Activated CD4-positive, alpha-beta T cell treated with anti-CD3 and anti-CD28 coated beads, Interleukin-2, amount 50 U/mL, for 1 hour (primary cell): ENCODE measurements at regions not wholly inside any gene's neighbourhood (a gene's known extent, or its start where the extent isn't known, plus 50 kb on each side); places are given as distances from the start of the nearest gene placed in this dataset.
"Not testable (repeated sequence)": the region's sequence is repeated elsewhere in the genome, so short reads cannot be mapped to it uniquely, and the experiment has no call there.

Experiments
- DNase-seq: peaks from one replicate; pipeline ENCODE4 v3.0.0-alpha.2; 2020

DNA sequence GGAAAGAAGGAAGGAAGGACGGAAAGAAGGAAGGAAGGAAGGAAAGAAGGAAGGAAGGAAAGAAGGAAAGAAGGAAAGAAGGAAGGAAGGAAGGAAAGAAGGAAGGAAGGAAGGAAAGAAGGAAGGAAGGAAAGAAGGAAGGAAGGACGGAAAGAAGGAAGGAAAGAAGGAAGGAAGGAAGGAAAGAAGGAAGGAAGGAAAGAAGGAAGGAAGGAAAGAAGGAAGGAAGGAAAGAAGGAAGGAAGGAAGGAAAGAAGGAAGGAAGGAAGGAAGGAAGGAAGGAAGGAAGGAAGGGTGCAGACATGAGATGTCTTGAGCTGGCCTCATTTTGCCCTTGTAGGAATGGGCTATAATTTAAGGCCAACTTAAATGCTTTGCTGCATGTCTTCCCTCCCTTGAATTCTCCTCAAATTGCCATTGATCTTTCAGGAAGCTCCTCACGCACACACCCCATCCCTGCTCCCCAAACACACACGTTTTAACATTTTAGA lies 172.1 kb upstream of the NOX3 start:
- not testable (repeated sequence) for DNase-seq

DNA sequence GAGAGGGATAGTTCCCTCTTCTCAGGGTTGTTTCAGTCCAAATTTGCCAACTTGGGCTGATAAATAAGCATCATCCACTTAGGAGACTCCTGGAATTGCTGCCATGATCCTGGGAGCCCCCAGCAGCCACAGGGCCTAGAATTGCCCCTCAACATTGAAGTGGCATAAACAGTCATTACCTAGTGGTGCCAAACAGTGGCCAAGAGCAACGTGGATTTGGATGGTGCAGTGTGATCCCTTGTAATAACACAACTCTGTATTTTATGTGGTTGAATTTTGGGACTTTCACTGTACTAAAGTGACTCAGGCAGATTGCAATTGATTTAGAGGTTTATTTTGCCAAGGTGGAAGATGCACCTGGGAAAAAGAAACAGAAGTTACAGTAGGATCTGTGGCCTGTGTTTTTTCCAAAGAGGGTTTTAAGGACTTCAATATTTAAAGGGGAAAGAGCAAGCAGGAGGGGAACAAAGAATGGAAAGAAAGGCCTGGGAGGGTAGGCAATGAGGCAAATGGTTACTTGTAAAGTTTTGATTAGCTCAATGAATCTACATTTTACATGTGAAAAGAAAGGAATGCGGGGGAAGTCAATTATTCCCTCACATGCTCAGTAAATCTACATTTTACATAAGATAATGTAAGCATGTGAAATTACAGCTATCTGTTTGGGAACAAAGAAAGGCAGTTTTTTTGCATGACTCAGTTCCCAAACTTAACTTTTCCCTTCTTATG lies 168.0 kb upstream of the NOX3 start:
- no peak for DNase-seq

DNA sequence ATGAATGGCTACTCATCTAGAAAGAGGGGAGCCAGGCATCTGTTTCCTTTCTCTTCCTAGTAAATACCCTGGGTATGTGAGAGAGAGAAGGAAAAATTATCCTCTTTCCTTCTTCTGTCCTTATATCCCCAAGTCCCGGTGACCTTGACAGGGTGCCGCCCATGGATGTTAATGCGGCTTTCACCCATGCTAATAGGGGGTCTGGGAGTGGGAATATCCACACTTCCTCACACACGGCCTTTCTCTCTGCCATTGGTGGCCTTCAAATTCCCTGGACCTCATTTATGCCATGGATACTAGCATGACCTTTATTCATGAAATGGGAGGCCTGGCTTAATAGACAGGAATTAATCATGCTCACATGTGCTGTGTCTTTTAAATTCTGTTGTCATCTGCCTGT lies 159.0 kb upstream of the NOX3 start:
- DNase-seq: no peak

DNA sequence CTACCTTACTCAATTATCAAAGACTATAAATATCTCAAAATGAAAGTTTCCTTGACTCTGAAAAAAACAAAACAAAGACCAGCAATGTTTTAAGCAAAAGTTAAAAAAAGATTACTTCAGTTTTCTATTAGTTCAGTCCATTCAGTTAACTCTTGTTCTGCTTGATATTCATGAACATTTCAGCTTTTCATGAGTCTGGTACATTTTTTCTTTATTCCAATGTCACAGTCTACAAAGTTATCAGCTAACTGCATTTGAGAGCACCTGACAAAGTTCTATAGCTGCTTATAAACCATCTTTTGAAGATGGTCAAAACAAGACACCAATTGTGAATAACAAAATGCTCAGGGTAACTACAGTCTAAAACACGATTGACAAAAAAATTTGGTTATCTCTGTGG lies 156.1 kb upstream of the NOX3 start:
- DNase-seq: no peak

DNA sequence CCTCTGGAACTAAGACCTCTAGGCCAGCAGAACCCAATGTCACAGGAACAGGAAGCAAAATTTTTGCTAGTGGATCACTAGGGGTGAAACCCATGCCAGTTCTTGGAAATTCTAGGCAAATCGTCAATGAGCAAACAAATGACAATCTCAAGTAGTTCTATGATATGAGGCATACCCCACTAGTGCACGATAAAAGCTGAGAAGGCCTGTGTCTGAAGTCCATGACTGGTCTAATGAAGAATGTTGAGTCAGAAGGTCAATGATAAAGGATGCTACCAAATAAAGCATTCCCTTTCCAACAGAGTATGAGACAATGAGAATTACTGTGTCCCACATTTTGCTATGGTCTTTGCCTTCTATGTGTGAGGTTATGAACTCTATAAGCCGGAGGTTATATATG lies 149.4 kb upstream of the NOX3 start:
- DNase-seq: no peak

DNA sequence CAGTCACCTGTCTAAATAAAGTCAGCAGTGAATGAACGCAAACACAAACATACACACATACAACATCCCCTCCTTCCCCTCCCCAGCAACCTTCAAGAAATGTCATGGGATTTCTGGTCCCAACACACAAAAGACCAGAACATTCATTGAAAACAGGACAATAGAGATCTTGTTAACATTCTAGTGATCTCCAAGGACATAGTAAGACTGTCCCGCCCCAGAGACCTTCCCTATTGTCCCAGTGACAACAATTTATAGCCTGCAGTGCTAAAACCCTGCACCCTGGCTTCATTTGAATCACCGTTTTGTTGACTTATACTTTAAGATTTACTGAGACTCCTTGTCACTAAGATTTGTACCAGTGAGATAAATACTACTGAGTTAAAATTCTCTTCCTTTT lies 143.9 kb upstream of the NOX3 start:
- no peak for DNase-seq

DNA sequence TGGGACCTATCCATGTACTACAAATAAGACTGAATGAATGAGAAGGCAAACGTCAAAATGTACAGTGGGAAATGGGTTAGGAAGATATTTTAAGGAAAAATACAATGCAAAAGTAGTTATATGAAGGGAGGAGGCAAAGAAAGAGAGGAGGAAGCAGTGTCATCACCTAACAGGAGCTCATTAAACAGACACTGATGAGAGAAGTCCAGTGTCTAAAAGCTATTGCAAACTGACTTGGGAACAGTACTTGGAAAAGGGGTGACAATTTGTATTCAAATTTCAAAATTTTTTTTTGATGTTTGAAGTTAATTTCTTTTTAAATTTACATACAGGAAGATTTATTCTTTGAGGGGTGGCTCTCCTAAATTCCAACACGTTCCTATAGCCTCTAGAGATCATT lies 143.5 kb upstream of the NOX3 start:
- no peak for DNase-seq

DNA sequence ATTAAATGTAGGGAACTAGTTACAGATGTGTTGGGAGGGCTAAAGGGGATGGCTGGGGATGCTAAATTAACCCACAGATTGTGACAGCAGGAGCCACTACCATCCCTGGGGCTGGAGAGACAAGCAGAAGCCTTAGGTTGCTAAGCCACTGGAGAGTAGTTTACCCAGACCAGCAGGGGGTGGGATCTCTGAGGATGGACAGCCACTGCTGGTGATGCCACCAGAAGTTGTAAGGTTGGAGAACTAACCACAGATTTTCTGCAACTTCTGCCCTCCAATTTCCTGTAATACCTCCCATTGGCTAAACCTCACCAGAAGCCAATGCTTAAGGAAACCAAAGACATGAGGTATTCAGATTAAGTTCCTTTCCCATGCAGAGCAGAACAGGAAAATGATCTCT lies 139.6 kb upstream of the NOX3 start:
- DNase-seq: no peak

DNA sequence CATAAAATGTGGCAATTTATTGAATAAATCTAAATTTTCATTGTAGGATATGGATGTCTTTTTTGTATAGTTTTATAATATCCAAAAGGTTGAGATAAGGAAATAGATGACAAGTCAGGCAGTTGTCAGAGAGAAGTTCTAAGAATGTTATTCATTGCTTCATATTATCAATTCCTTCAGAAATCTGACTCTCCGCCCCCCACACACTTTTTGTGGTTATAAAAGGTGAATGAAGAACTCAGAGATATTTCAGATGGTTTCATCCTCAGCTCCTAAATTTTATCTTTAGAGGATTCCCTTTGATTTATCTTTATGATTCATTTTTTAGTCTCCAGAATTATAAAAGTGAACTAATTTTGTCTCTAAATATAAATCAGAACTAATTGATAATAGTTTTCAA lies 136.1 kb upstream of the NOX3 start:
- DNase-seq: no peak

DNA sequence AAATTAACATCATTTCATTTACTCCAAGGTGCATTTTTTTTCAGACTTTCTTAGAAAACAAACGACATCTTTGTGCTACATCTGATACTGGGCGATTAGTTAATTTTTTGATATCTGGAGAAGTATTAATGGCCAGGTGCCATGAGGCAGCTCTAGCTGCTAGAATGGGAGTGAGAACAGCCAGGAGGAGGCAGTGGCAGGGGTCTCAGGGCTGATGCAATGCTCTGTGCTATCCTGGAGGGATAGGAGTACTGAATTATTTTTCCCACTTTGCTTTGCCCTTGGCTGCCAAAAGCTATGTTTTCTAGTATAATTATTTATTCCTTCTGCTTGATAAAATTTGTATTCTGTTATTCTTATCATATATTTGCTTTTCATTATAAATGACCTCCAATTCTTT lies 133.6 kb upstream of the NOX3 start:
- DNase-seq: no peak

DNA sequence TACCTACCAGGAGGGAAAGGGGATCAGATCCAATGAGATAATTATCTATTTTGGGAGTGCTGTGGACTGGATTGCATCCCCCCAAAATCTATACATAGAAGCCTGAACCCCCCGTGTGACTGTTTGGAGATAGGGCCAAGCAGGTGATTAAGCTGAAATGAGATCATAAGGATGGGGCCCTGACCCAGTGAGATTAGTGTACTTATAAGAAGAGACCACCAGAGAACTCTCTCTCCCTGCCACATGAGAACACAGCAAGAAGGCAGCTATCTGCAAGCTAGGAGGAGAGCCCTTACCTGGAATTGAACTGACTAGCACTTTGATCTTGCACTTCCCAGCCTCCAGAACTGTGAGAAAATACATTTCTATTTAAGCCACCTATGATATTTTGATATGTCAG lies 132.2 kb upstream of the NOX3 start:
- no peak for DNase-seq

DNA sequence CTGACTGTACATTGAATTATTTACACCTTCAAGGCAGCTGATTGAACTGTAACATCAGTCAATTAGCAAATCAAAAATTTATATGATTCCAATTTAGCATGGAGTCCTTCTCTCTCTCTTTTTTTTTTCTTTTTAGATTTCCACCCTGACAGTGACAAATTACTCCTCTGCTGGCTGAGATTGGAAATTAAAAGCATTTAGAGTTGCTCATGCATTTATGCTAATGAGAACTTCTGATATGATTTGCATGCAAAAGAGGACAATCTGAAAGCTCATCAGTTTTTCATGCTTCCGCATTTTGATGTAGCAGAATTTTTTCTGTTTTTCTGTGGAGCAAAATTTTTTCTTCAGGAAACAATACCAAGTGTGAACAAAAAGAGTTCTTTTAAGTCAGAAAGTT lies 130.5 kb upstream of the NOX3 start:
- no peak for DNase-seq

DNA sequence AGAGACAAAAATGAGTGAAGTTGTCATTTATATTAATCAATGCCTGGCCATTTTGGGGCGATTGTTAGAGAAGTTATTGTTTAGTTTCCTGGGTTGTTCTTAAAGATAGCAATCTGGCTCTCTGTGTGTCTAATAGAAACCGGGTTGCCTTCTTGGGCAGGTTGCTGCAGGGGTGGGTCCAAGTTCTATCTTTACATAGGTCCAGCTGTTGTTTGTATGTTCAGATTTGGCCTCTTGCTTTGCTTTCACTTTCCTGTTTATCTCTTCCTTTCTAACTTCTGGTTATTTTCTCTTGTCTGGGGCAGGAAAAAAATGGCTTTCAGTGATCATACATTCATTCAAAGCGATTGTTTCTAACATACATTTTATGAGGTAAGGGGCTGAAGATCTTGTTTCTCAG lies 128.4 kb upstream of the NOX3 start:
- DNase-seq: no peak

DNA sequence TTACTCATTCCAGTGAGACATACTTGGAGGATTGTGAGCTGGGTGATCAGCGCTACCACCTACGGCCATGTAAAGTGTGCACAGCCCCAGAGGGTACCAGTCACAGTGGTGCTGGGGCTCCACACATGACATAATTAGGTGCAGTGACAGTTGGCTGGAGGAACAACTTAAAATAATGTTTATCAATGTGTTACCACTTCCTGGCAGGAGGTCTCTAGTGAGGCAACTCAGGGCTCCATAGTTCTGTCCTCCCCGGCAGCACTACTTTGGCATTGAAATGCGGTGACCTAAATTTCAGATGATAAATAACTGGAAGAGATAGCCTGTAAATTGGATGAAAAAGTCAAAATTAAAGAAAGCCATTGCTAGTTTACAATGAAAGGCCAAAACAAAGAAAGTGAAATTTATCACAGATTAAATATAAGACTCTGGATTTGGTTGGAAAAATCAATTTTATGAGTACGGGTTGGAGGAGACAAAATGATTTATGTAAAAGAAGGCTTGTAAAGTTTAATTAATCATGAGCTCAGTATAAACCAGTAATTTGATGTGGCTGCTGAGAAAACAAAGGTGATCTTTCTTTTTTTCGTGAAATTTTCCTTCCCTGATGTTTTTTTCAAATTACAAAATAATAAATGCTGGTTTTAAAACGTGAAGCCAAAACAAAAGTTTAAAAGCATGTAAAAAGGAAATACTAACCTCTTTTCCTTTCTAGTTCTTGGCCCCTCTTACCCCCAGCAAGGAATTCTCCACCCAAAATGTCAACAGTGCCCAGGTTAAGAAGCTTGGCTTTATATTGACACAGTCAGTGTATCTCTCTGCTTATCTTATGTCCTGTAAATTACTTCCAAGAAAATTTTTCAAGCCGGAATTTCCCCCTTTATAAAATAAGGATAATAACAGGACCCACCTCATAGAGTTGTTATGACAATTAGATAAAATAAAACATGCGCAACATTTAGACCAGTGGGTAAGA lies 126.7 kb upstream of the NOX3 start:
- DNase-seq: no peak

DNA sequence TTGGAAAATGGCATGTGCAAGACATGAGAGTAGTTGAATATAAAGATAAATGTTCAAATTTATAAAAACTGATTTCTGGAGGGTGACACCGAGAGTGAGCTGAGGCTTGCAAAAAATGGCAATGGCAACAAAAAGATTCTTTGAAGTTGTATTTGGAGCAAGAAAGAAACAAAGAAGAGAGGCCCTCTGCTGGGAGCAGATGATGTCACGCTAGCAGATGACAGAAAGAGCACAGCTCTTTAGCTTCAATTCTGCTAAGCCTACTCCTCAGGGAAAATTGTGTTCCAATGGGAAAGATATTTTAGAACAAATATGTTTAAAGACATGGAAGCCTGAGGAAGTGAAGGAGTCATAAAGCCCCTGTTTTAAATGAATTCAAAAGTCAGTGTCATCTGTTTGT lies 125.3 kb upstream of the NOX3 start:
- no peak for DNase-seq

DNA sequence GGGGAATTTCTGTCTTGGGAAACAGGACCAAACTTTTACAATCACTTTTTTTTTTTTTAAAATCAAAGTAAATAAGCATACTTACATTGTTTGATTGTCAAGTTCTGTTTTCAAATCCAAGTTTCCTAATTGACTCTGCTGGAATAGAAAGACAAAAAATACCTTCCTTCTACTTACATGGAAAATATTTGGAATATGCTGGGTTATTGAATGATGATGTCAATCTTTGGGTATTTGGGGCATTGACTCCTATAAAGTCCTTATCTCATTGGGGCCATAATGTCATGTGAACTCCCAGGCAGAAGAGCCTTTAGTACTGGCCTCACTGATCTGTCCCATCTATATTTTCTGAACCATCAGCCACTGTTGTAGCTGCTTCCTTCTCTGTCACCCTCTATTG lies 122.6 kb upstream of the NOX3 start:
- DNase-seq: no peak

DNA sequence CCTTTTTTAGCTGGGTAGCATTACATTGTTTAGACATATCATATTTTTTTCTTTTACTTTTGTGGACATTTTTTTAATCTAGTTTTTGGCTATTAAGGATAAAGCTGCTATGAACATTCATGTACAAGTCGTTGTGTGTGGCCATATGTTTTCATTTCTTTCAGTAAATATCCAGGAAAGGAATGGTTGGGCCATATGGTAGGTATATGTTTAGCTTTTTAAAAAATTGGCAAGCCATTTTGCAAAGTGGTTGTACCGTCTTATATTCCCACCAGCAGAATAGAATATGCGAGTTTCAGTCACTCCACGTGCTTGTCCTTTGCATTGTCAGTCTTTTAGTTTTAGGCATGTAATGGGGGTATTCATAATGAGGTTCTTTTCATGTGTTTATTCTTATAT lies 106.3 kb upstream of the NOX3 start:
- DNase-seq: no peak

DNA sequence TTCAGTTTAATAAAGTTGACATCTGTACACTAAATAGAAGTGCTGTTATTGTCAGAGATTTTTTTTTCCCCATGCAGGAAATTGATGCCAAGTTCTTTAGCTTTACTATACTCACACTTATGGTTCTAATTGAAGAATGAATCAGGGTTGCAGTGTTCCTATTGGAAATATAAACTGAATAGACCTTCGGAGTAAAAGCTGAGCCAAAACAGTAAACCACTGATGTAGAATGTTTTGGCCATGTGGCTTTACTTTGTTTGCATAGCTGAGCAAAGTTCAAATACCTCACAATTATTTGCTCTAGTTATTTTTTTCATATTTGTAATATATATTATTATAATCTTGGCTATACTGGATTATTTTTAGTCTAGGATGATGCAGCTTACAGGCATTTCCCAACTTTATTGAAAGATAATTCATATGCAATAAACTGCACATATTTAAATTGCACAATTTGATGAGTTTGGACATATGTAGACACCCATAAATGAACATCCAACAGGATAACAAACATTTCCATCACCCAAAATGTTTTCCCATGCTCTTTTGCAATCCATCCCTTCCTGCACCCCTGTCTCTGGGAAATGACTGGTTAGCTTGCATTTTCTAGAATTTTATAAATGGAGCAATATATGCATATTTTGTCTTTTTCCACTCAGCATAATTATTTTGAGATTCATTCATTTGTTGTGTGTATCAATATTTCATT lies 105.8 kb upstream of the NOX3 start:
- DNase-seq: no peak

DNA sequence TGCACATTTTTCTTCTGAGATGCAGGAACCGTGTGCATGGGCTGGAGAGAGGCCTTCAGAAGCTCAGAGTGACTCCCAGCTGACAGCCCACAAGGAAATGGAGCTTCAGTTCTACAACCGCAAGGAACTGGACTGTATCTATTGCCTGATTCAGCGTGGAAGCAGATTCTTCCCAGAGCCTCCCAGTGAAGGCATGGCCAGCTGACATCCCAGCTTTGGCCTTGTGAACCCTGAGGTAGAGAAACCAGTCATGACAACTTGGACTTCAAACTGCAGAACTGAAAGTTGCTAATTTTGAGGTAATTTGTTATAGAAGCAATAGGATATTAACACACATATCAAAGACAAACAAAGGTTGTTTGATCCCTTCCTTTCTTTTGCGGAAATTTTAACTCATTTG lies 94.3 kb upstream of the NOX3 start:
- no peak for DNase-seq

DNA sequence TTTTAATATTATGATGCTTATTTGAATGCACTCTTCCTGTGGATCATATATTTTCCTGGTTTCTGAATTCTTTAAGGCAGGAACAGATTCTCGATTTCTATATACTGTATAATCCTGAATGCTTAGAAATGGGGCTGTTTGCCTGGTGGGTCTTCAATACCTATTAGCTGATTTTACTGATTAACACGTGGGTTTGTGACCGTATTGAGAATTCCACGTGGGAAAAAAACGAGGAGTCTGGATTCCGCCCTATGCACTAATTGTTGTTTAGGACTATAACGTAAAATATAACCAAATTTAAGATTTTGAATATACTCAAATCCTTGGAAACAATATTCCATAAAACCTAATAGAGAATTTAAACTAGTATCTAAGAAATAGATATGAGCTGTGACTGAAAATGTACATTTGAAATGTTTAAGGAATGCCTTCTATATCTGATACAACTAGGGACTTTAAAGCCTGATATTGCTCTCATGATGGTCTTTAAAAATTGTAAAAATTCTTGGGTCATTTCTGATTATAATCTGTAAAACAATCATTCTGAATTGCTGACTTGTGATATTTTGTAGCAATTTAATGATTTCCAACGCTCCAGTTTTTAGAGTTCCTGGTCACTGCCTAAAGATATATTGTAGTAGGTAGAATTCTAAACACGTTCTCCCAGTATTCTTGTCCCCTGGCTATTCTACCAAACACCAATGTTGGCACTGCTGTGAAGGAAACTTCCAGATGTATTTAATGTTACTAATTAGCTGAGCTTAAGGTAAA lies 93.6 kb upstream of the NOX3 start:
- no peak for DNase-seq

DNA sequence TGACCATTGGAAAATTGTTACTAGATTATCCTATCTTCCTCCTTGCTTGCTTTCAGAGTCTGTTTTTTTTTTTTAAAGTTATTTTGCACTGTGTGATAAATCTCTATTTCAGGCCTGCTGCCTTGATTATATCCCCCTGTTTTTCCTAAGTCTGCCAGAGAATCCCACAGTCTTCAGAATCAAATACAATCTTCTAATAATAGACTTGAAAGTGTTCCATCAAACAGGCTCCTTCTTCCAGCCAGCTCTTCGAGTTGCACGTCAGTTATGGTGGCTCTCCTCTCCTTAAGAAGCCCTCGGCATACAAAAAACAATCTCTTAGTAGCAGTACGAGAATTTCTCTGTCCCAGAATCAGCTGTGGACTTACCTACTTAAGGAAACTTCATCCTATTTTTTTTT lies 92.9 kb upstream of the NOX3 start:
- DNase-seq: no peak

DNA sequence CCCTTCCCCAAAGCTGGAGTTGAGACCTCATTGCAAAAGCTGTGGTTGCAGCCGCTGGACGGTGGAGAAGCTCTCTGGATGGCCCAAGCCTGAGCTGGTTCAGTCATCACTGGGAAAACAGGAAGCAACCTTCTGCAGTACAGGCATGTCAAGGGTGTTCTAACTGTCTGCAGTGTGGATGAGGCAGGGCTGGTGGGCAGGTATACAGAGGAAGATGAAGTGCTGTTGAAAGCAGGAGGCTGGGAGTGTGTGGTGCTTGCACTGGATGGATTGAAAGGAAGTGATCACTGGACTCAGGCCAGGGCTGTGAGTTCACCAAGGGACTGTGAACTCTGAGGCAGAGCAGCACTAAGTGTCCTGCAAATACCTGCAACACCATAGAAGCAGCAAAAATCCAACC lies 89.0 kb upstream of the NOX3 start:
- no peak for DNase-seq
